ENCODE measurements at regions not wholly inside any gene's neighbourhood (a gene's known extent, or its start where the extent isn't known, plus 50 kb on each side); places are given as distances from the start of the nearest gene placed in this dataset.

GRCh38 chrX:113330416-113330815, 489.8 kb upstream of the AMOT start:
- no peaks in the 10 kb centered on the region for H3K36me3 Mint-ChIP-seq
- no peaks in the 10 kb centered on the region for H3K4me1 Mint-ChIP-seq
- Histone ChIP-seq H3K27ac (ENCODE audit: low read length) (no peak overlapping the region), H3K9me3 (no peaks in the 10 kb centered on the region), H3K4me1 (ENCODE audit: control insufficient read depth in 1 of 2, extremely low read depth in 1 of 2, insufficient read depth in 2 of 2, low read length in 2 of 2) (no peaks in the 10 kb centered on the region), H3K27me3 (replicated peaks in 1 of 2; ENCODE audit: control insufficient read depth in 2 of 2, extremely low read depth in 1 of 2, insufficient read depth in 2 of 2, low read length in 1 of 2) (no peaks in the 10 kb centered on the region), H3K36me3 (ENCODE audit: control insufficient read depth in 2 of 2, extremely low read depth in 1 of 2, insufficient read depth in 1 of 2, low read length in 1 of 2) (no peaks in the 10 kb centered on the region), H3K4me3 (ENCODE audit: control insufficient read depth in 1 of 2, extremely low read depth in 1 of 2, low read length in 1 of 2) (no peak overlapping the region)
- peaks cover 0 to 6% (median 0%) of the 10 kb centered on the region in 3 donors for H3K9me3 Mint-ChIP-seq
- ATAC-seq (replicated peaks in 1 of 4) (no peak), DNase-seq (no peak)
- ChIA-PET POLR2A (no interaction called here), CTCF (no interaction called here)
- no peak overlapping the region for H3K4me3 Mint-ChIP-seq
- peaks cover 0 to 10% of the 10 kb centered on the region in 2 donors for H3K27me3 Mint-ChIP-seq
- no peak overlapping the region for H3K27ac Mint-ChIP-seq

DNA sequence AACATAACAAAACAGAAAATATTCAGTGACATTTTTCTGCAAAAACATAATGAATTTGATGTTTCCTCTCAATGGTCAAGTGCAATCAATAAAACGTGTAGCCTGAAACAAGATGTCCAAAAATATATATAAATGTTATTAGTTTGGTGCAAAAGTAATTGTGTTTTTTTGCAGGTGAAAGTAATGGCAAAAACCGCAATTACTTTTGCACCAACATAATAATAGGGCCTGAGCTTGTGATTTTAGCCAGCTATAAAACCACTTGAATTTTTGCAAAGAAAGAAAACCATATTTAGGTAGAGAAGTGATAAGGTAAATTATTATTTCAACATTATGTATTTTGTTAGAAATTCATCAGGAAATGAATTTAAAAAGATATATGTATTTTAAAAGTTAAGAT, 475.3 kb upstream of the AMOT start:
- Mint-ChIP-seq H3K9me3 (peaks cover 0 to 8% (median 0%) of the 10 kb centered on the region in 3 donors), H3K27ac (no peak overlapping the region), H3K36me3 (no peaks in the 10 kb centered on the region), H3K27me3 (no peaks in the 10 kb centered on the region), H3K4me1 (no peaks in the 10 kb centered on the region), H3K4me3 (no peak overlapping the region)
- no peak overlapping the region for H3K4me3 ChIP-seq (ENCODE audit: control insufficient read depth in 1 of 2, extremely low read depth in 1 of 2, low read length in 1 of 2)
- WGBS (ENCODE audit: insufficient coverage): no CpG with 5 or more reads among the region's 2 CpGs
- ChIA-PET POLR2A (no interaction called here), CTCF (no interaction called here)
- no peaks in the 10 kb centered on the region for H3K4me1 ChIP-seq (ENCODE audit: control insufficient read depth in 1 of 2, extremely low read depth in 1 of 2, insufficient read depth in 2 of 2, low read length in 2 of 2)
- ATAC-seq (replicated peaks in 1 of 4): no peak
- no peaks in the 10 kb centered on the region for H3K36me3 ChIP-seq (ENCODE audit: control insufficient read depth in 2 of 2, extremely low read depth in 1 of 2, insufficient read depth in 1 of 2, low read length in 1 of 2)
- H3K27me3 ChIP-seq (replicated peaks in 1 of 2; ENCODE audit: control insufficient read depth in 2 of 2, extremely low read depth in 1 of 2, insufficient read depth in 2 of 2, low read length in 1 of 2): no peaks in the 10 kb centered on the region
- no peak overlapping the region for H3K27ac ChIP-seq (ENCODE audit: low read length)
- no peak for DNase-seq
- no peaks in the 10 kb centered on the region for H3K9me3 ChIP-seq

- POLR2A ChIA-PET: no interaction called here
- Histone ChIP-seq H3K4me1 (ENCODE audit: control insufficient read depth in 1 of 2, extremely low read depth in 1 of 2, insufficient read depth in 2 of 2, low read length in 2 of 2) (no peaks in the 10 kb centered on the region), H3K4me3 (ENCODE audit: control insufficient read depth in 1 of 2, extremely low read depth in 1 of 2, low read length in 1 of 2) (no peak overlapping the region), H3K9me3 (no peaks in the 10 kb centered on the region), H3K27ac (ENCODE audit: low read length) (no peak overlapping the region), H3K36me3 (ENCODE audit: control insufficient read depth in 2 of 2, extremely low read depth in 1 of 2, insufficient read depth in 1 of 2, low read length in 1 of 2) (no peaks in the 10 kb centered on the region), H3K27me3 (replicated peaks in 1 of 2; ENCODE audit: control insufficient read depth in 2 of 2, extremely low read depth in 1 of 2, insufficient read depth in 2 of 2, low read length in 1 of 2) (no peaks in the 10 kb centered on the region)
- no peak for DNase-seq
- no peaks in the 10 kb centered on the region for H3K27me3 Mint-ChIP-seq
- no peaks in the 10 kb centered on the region for H3K4me1 Mint-ChIP-seq
- CTCF ChIA-PET: no interaction called here
- no peak overlapping the region for H3K4me3 Mint-ChIP-seq
- no peaks in the 10 kb centered on the region for H3K36me3 Mint-ChIP-seq
- no CpG with 5 or more reads among the region's 1 CpG for WGBS (ENCODE audit: insufficient coverage)
- ATAC-seq (replicated peaks in 1 of 4): no peak
- peaks cover 0 to 2% (median 1%) of the 10 kb centered on the region in 3 donors for H3K9me3 Mint-ChIP-seq
- no peak overlapping the region for H3K27ac Mint-ChIP-seq
Observed at GRCh38 chrX:113305496-113305895, 464.9 kb upstream of the AMOT start.

GRCh38 chrX:113300580-113300979, 459.9 kb upstream of the AMOT start:
- no peak overlapping the region for H3K27ac Mint-ChIP-seq
- CTCF ChIA-PET: no interaction called here
- H3K27ac ChIP-seq (ENCODE audit: low read length): no peak overlapping the region
- POLR2A ChIA-PET: no interaction called here
- peaks cover 0 to 6% (median 2%) of the 10 kb centered on the region in 3 donors for H3K9me3 Mint-ChIP-seq
- ATAC-seq (replicated peaks in 1 of 4) (no peak), DNase-seq (no peak)
- no peaks in the 10 kb centered on the region for H3K27me3 ChIP-seq (replicated peaks in 1 of 2; ENCODE audit: control insufficient read depth in 2 of 2, extremely low read depth in 1 of 2, insufficient read depth in 2 of 2, low read length in 1 of 2)
- no CpG with 5 or more reads among the region's 3 CpGs for WGBS (ENCODE audit: insufficient coverage)
- no peaks in the 10 kb centered on the region for H3K4me1 ChIP-seq (ENCODE audit: control insufficient read depth in 1 of 2, extremely low read depth in 1 of 2, insufficient read depth in 2 of 2, low read length in 2 of 2)
- no peak overlapping the region for H3K4me3 Mint-ChIP-seq
- peaks cover 0 to 3% of the 10 kb centered on the region in 2 donors for H3K27me3 Mint-ChIP-seq
- H3K4me3 ChIP-seq (ENCODE audit: control insufficient read depth in 1 of 2, extremely low read depth in 1 of 2, low read length in 1 of 2): no peak overlapping the region
- no peaks in the 10 kb centered on the region for H3K36me3 Mint-ChIP-seq
- H3K36me3 ChIP-seq (ENCODE audit: control insufficient read depth in 2 of 2, extremely low read depth in 1 of 2, insufficient read depth in 1 of 2, low read length in 1 of 2): no peaks in the 10 kb centered on the region
- H3K9me3 ChIP-seq: no peaks in the 10 kb centered on the region
- H3K4me1 Mint-ChIP-seq: no peaks in the 10 kb centered on the region

DNA sequence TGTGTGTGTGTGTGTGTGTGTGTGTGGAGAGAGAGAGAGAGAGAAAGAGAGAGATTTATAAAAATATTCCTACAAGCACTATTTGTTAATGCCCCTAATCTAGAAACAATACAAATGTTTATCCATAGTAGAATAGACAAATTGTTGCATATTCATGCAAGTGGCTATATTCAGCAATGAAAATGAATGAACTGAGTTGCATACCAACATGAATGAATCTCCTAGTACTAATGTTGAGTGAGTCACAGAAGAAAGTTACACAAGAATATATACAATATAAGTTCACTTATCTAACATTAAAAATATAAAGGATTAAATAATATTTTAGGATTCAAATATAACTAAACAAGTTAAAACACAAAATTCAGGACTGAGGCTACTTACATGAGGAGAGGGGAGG, 456.8 kb upstream of the AMOT start:
- POLR2A ChIA-PET: no interaction called here
- DNase-seq: no peak
- no peak overlapping the region for H3K27ac Mint-ChIP-seq
- H3K4me1 ChIP-seq (ENCODE audit: control insufficient read depth in 1 of 2, extremely low read depth in 1 of 2, insufficient read depth in 2 of 2, low read length in 2 of 2): no peaks in the 10 kb centered on the region
- H3K27me3 Mint-ChIP-seq: peaks cover 0 to 3% of the 10 kb centered on the region in 2 donors
- no peaks in the 10 kb centered on the region for H3K36me3 Mint-ChIP-seq
- CTCF ChIA-PET: no interaction called here
- no peaks in the 10 kb centered on the region for H3K36me3 ChIP-seq (ENCODE audit: control insufficient read depth in 2 of 2, extremely low read depth in 1 of 2, insufficient read depth in 1 of 2, low read length in 1 of 2)
- no peaks in the 10 kb centered on the region for H3K27me3 ChIP-seq (replicated peaks in 1 of 2; ENCODE audit: control insufficient read depth in 2 of 2, extremely low read depth in 1 of 2, insufficient read depth in 2 of 2, low read length in 1 of 2)
- ATAC-seq (replicated peaks in 1 of 4): no peak
- H3K27ac ChIP-seq (ENCODE audit: low read length): no peak overlapping the region
- peaks cover 0 to 6% (median 4%) of the 10 kb centered on the region in 3 donors for H3K9me3 Mint-ChIP-seq
- no peak overlapping the region for H3K4me3 ChIP-seq (ENCODE audit: control insufficient read depth in 1 of 2, extremely low read depth in 1 of 2, low read length in 1 of 2)
- no peaks in the 10 kb centered on the region for H3K4me1 Mint-ChIP-seq
- H3K9me3 ChIP-seq: no peaks in the 10 kb centered on the region
- no peak overlapping the region for H3K4me3 Mint-ChIP-seq

GRCh38 chrX:113289503-113289902, 448.9 kb upstream of the AMOT start:
- DNase-seq (no peak), ATAC-seq (replicated peaks in 1 of 4) (no peak)
- Mint-ChIP-seq H3K27ac (no peak overlapping the region), H3K4me3 (no peak overlapping the region), H3K9me3 (peaks cover 0 to 2% (median 0%) of the 10 kb centered on the region in 3 donors), H3K4me1 (no peaks in the 10 kb centered on the region), H3K36me3 (no peaks in the 10 kb centered on the region), H3K27me3 (no peaks in the 10 kb centered on the region)
- CTCF ChIA-PET: no interaction called here
- Histone ChIP-seq H3K36me3 (ENCODE audit: control insufficient read depth in 2 of 2, extremely low read depth in 1 of 2, insufficient read depth in 1 of 2, low read length in 1 of 2) (no peaks in the 10 kb centered on the region), H3K27me3 (replicated peaks in 1 of 2; ENCODE audit: control insufficient read depth in 2 of 2, extremely low read depth in 1 of 2, insufficient read depth in 2 of 2, low read length in 1 of 2) (no peaks in the 10 kb centered on the region), H3K9me3 (no peaks in the 10 kb centered on the region), H3K27ac (ENCODE audit: low read length) (no peak overlapping the region), H3K4me3 (ENCODE audit: control insufficient read depth in 1 of 2, extremely low read depth in 1 of 2, low read length in 1 of 2) (no peak overlapping the region), H3K4me1 (ENCODE audit: control insufficient read depth in 1 of 2, extremely low read depth in 1 of 2, insufficient read depth in 2 of 2, low read length in 2 of 2) (no peaks in the 10 kb centered on the region)
- POLR2A ChIA-PET: no interaction called here
- WGBS (ENCODE audit: insufficient coverage): no CpG with 5 or more reads among the region's 1 CpG

DNA sequence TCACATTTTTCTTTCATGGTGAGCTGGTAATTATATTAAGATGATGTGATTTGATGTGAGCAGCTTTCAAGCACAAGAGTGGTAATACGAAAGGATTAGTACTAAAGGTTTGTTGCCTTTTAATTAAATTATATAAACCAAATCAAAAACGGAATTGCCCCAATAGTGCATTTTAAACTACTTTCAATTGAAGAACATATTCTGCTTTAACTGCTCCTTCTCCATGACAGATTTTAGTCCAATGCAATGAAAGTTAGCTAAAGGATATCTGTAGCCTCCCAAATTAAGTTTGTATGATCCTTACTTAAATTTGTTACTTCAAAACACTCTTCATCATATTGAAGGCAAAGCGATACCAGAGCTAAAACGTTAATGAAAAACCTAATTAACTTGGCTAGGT, 447.1 kb upstream of the AMOT start:
- Histone ChIP-seq H3K27ac (ENCODE audit: low read length) (no peak overlapping the region), H3K4me3 (ENCODE audit: control insufficient read depth in 1 of 2, extremely low read depth in 1 of 2, low read length in 1 of 2) (no peak overlapping the region), H3K27me3 (replicated peaks in 1 of 2; ENCODE audit: control insufficient read depth in 2 of 2, extremely low read depth in 1 of 2, insufficient read depth in 2 of 2, low read length in 1 of 2) (no peaks in the 10 kb centered on the region), H3K9me3 (no peaks in the 10 kb centered on the region), H3K4me1 (ENCODE audit: control insufficient read depth in 1 of 2, extremely low read depth in 1 of 2, insufficient read depth in 2 of 2, low read length in 2 of 2) (no peaks in the 10 kb centered on the region), H3K36me3 (ENCODE audit: control insufficient read depth in 2 of 2, extremely low read depth in 1 of 2, insufficient read depth in 1 of 2, low read length in 1 of 2) (no peaks in the 10 kb centered on the region)
- Mint-ChIP-seq H3K27ac (no peak overlapping the region), H3K4me3 (no peak overlapping the region), H3K27me3 (no peaks in the 10 kb centered on the region), H3K36me3 (no peaks in the 10 kb centered on the region), H3K9me3 (no peaks in the 10 kb centered on the region), H3K4me1 (no peaks in the 10 kb centered on the region)
- CTCF ChIA-PET: interaction anchor here in 1 of 2 donors (0.6 kb wide), 1 partner anchor 1419 kb away, joined by 4 read pairs; no protein-coding TSS in a partner anchor
- WGBS (ENCODE audit: insufficient coverage): no CpG with 5 or more reads among the region's 4 CpGs
- POLR2A ChIA-PET: no interaction called here
- no peak for ATAC-seq (replicated peaks in 1 of 4)
- no peak for DNase-seq
